Activated CD4-positive, alpha-beta T cell treated with anti-CD3 and anti-CD28 coated beads, Interleukin-2, amount 10 ng/mL, durations not matched to agents 24 days and 14 days (primary cell): ENCODE measurements at regions not wholly inside any gene's neighbourhood (a gene's known extent, or its start where the extent isn't known, plus 50 kb on each side); places are given as distances from the start of the nearest gene placed in this dataset.
"Not testable (repeated sequence)": the region's sequence is repeated elsewhere in the genome, so short reads cannot be mapped to it uniquely, and the experiment has no call there.

Source experiments
- DNase-seq: peaks from one replicate; pipeline ENCODE4 v3.0.0; 2022
- H3K27ac Mint-ChIP-seq: one replicate; pipeline ENCODE4 v1.8.0; 2022; ENCODE audit warnings: mild to moderate bottlenecking, mixed read lengths
- H3K27me3 Mint-ChIP-seq: one replicate; pipeline ENCODE4 v1.8.0; 2022; ENCODE audit warnings: mixed read lengths
- H3K36me3 Mint-ChIP-seq: one replicate; pipeline ENCODE4 v1.8.0; 2022; ENCODE audit warnings: low read depth, mild to moderate bottlenecking, mixed read lengths
- H3K4me1 Mint-ChIP-seq: one replicate; pipeline ENCODE4 v1.8.0; 2021; ENCODE audit warnings: mixed read lengths
- H3K4me3 Mint-ChIP-seq: one replicate; pipeline ENCODE4 v1.8.0; 2022; ENCODE audit warnings: mild to moderate bottlenecking, moderate library complexity, mixed read lengths
- H3K9me3 Mint-ChIP-seq: one replicate; pipeline ENCODE4 v1.8.0; 2021; ENCODE audit warnings: mixed read lengths
- intact Hi-C: fragments of 100-400 bp; cut with micrococcal nuclease; formaldehyde crosslinking; loops from one replicate; pipeline ENCODE4 v1.15.1; 2023

GRCh38 chr5:165349735-165350134, 1844.3 kb downstream of the MAT2B start:
- H3K4me3 Mint-ChIP-seq: no peak overlapping the region
- no peaks in the 10 kb centered on the region for H3K4me1 Mint-ChIP-seq
- no peaks in the 10 kb centered on the region for H3K27me3 Mint-ChIP-seq
- H3K27ac Mint-ChIP-seq: no peak overlapping the region
- no peaks in the 10 kb centered on the region for H3K36me3 Mint-ChIP-seq
- intact Hi-C loops: no loop called here
- DNase-seq: no peak
- no peaks in the 10 kb centered on the region for H3K9me3 Mint-ChIP-seq

DNA sequence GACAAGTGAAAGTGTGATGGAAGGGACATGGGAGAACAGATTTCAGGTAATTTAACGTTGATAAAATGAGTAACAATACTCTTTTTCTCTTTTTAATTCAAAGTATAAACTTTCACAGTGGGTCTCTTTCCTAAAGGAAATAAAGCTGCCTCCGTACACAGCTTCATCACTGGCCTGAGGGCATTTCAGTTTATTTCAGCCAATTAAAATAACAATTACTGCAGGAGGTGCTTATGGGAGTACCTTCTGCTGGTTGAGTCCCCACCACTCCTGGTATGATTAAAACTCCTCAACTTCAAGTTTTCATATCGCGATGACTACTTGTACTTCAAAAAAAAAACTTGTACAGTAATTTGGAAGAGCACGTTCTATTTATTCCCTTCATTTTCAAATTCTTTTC, 1845.9 kb downstream of the MAT2B start:
- no peak for DNase-seq
- Mint-ChIP-seq H3K27ac (no peak overlapping the region), H3K4me3 (no peak overlapping the region), H3K36me3 (no peaks in the 10 kb centered on the region), H3K4me1 (no peaks in the 10 kb centered on the region), H3K27me3 (no peaks in the 10 kb centered on the region), H3K9me3 (no peaks in the 10 kb centered on the region)
- intact Hi-C loops: no loop called here

DNA sequence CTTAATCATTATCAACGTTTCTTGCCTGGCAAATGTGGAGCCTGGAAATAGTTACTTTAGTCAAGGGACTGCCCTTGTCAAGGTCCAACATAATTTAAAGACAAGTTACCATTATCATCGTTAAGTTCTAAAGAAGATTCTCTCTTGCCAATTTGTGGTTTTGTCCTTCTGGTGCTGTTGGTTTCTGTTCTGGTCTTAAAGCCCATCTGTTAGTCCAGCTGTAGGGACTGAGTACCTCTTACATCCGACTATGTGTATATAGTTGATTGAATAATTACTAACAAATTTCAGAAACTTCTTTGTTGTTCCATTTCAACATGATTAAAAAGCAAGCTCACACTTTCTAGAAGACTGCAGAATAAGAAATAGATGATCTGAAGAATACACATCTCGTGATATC, 1854.9 kb downstream of the MAT2B start:
- intact Hi-C loops: no loop called here
- no peaks in the 10 kb centered on the region for H3K4me1 Mint-ChIP-seq
- no peaks in the 10 kb centered on the region for H3K36me3 Mint-ChIP-seq
- DNase-seq: no peak
- no peak overlapping the region for H3K27ac Mint-ChIP-seq
- no peaks in the 10 kb centered on the region for H3K27me3 Mint-ChIP-seq
- no peak overlapping the region for H3K4me3 Mint-ChIP-seq
- H3K9me3 Mint-ChIP-seq: no peaks in the 10 kb centered on the region

GRCh38 chr5:165360784-165361542, 1855.5 kb downstream of the MAT2B start:
- intact Hi-C loops: no loop called here
- Mint-ChIP-seq H3K27me3 (no peaks in the 10 kb centered on the region), H3K4me3 (no peak overlapping the region), H3K27ac (no peak overlapping the region), H3K9me3 (no peaks in the 10 kb centered on the region), H3K4me1 (no peaks in the 10 kb centered on the region), H3K36me3 (no peaks in the 10 kb centered on the region)
- no peak for DNase-seq

DNA sequence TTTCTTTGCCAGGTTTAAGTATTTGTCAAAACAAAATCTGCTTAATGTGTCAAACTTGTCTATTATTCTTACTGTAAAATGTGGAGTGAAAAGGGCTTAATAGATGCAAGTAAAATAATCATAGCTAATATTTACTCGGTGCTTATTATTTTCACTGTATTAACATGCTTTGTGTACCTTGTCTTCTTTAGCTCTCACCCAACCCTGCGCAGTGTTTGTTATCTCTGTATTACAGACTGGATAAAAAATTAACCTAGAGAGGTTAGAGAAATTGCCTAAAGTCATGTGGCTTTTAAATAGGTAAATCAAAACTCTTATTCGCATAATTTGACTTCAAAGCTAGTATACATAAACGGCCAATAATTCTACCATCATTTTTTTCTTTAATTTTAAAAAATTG, 1864.8 kb downstream of the MAT2B start:
- Mint-ChIP-seq H3K27ac (no peak overlapping the region), H3K9me3 (no peaks in the 10 kb centered on the region), H3K4me1 (no peaks in the 10 kb centered on the region), H3K27me3 (no peaks in the 10 kb centered on the region), H3K4me3 (no peak overlapping the region), H3K36me3 (no peaks in the 10 kb centered on the region)
- no peak for DNase-seq
- intact Hi-C loops: no loop called here

- H3K27ac Mint-ChIP-seq: no peak overlapping the region
- H3K27me3 Mint-ChIP-seq: no peaks in the 10 kb centered on the region
- no peaks in the 10 kb centered on the region for H3K36me3 Mint-ChIP-seq
- intact Hi-C loops: no loop called here
- H3K9me3 Mint-ChIP-seq: no peaks in the 10 kb centered on the region
- H3K4me3 Mint-ChIP-seq: no peak overlapping the region
- no peak for DNase-seq
- H3K4me1 Mint-ChIP-seq: no peaks in the 10 kb centered on the region
Observed at GRCh38 chr5:165370794-165371193, 1865.4 kb downstream of the MAT2B start.

GRCh38 chr5:165375201-165375600, 1869.8 kb downstream of the MAT2B start:
- intact Hi-C loops: no loop called here
- no peak for DNase-seq
- Mint-ChIP-seq H3K9me3 (no peaks in the 10 kb centered on the region), H3K27ac (no peak overlapping the region), H3K27me3 (no peaks in the 10 kb centered on the region), H3K4me3 (no peak overlapping the region), H3K4me1 (no peaks in the 10 kb centered on the region), H3K36me3 (no peaks in the 10 kb centered on the region)

DNA sequence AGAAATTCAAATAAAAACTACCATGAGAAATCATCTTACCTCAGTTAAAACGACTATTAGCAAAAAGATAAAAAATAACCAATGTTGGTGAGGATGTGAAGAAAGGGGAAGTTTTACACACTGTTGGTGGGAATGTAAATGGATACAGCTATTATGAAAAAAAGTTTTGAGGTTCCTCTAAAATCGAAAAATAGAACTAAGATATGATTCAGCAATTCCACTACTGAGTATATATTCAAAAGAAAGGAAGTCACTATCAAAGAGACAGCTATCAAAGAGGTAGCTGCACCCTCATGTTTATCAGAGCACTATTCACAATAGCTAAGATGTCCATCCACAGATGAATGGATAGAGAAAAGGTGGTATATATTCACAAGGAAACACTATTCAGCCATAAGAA, 1888.4 kb downstream of the MAT2B start:
- H3K9me3 Mint-ChIP-seq: no peaks in the 10 kb centered on the region

GRCh38 chr5:165397516-165397915, 1892.1 kb downstream of the MAT2B start:
- no peak for DNase-seq
- Mint-ChIP-seq H3K36me3 (no peaks in the 10 kb centered on the region), H3K4me3 (no peak overlapping the region), H3K9me3 (no peaks in the 10 kb centered on the region), H3K27ac (no peak overlapping the region), H3K27me3 (no peaks in the 10 kb centered on the region), H3K4me1 (no peaks in the 10 kb centered on the region)
- intact Hi-C loops: no loop called here

More for the DNA sequence above, 1888.4 kb downstream of the MAT2B start:
- no peaks in the 10 kb centered on the region for H3K4me1 Mint-ChIP-seq
- no peak overlapping the region for H3K27ac Mint-ChIP-seq
- no peak for DNase-seq
- intact Hi-C loops: no loop called here
- H3K36me3 Mint-ChIP-seq: no peaks in the 10 kb centered on the region
- H3K4me3 Mint-ChIP-seq: no peak overlapping the region
- H3K27me3 Mint-ChIP-seq: no peaks in the 10 kb centered on the region

GRCh38 chr5:165400086-165400485, 1894.7 kb downstream of the MAT2B start:
- H3K4me3 Mint-ChIP-seq: no peak overlapping the region
- H3K36me3 Mint-ChIP-seq: no peaks in the 10 kb centered on the region
- intact Hi-C loops: no loop called here
- no peaks in the 10 kb centered on the region for H3K27me3 Mint-ChIP-seq
- no peaks in the 10 kb centered on the region for H3K9me3 Mint-ChIP-seq
- no peak overlapping the region for H3K27ac Mint-ChIP-seq
- H3K4me1 Mint-ChIP-seq: no peaks in the 10 kb centered on the region
- DNase-seq: no peak

- Mint-ChIP-seq H3K9me3 (peaks cover 9% of the 10 kb centered on the region), H3K4me1 (no peaks in the 10 kb centered on the region), H3K36me3 (no peaks in the 10 kb centered on the region), H3K27me3 (no peaks in the 10 kb centered on the region), H3K4me3 (no peak overlapping the region), H3K27ac (no peak overlapping the region)
- intact Hi-C loops: no loop called here
- DNase-seq: no peak
Observed at GRCh38 chr5:165404917-165405316, 1899.5 kb downstream of the MAT2B start.

GRCh38 chr5:165405340-165405739, 1899.9 kb downstream of the MAT2B start:
- H3K27me3 Mint-ChIP-seq: no peaks in the 10 kb centered on the region
- H3K9me3 Mint-ChIP-seq: peaks cover 9% of the 10 kb centered on the region
- H3K36me3 Mint-ChIP-seq: no peaks in the 10 kb centered on the region
- H3K4me3 Mint-ChIP-seq: no peak overlapping the region
- H3K4me1 Mint-ChIP-seq: no peaks in the 10 kb centered on the region
- intact Hi-C loops: no loop called here
- no peak overlapping the region for H3K27ac Mint-ChIP-seq
- no peak for DNase-seq

GRCh38 chr5:165407352-165407751, 1901.9 kb downstream of the MAT2B start:
- peaks cover 9% of the 10 kb centered on the region for H3K9me3 Mint-ChIP-seq
- intact Hi-C loops: no loop called here
- no peak for DNase-seq
- no peaks in the 10 kb centered on the region for H3K36me3 Mint-ChIP-seq
- H3K4me3 Mint-ChIP-seq: no peak overlapping the region
- H3K27ac Mint-ChIP-seq: no peak overlapping the region
- H3K27me3 Mint-ChIP-seq: no peaks in the 10 kb centered on the region
- H3K4me1 Mint-ChIP-seq: no peaks in the 10 kb centered on the region

DNA sequence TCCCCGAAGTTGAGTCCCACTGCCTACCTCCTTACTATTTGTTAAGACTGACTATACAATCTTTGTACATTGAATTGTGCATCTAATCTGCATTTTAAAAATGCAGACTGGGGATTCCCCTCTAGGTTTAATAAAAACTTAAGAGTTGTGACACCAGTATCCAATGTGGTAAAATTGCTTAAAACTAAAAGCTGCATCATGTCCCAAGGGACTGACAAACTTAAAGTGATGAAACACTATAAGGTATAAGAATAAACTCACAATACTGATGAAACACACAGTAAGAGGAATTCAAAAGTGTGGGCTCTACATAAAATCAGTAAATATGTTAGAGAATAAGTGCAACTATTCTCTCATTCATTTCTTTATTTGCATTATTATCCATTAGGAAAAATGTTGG, 1905.1 kb downstream of the MAT2B start:
- intact Hi-C loops: no loop called here
- H3K4me3 Mint-ChIP-seq: no peak overlapping the region
- H3K4me1 Mint-ChIP-seq: no peaks in the 10 kb centered on the region
- no peaks in the 10 kb centered on the region for H3K27me3 Mint-ChIP-seq
- no peak for DNase-seq
- no peaks in the 10 kb centered on the region for H3K36me3 Mint-ChIP-seq
- H3K9me3 Mint-ChIP-seq: peaks cover 14% of the 10 kb centered on the region
- H3K27ac Mint-ChIP-seq: no peak overlapping the region

GRCh38 chr5:165411532-165411931, 1906.1 kb downstream of the MAT2B start:
- H3K36me3 Mint-ChIP-seq, H3K27ac Mint-ChIP-seq, H3K4me3 Mint-ChIP-seq, DNase-seq, H3K27me3 Mint-ChIP-seq, H3K4me1 Mint-ChIP-seq, intact Hi-C loops: not testable (repeated sequence)
- H3K9me3 Mint-ChIP-seq: peaks cover 14% of the 10 kb centered on the region
